HG03060 (cell line): ENCODE measurements at regions not wholly inside any gene's neighbourhood (a gene's known extent, or its start where the extent isn't known, plus 50 kb on each side); places are given as distances from the start of the nearest gene placed in this dataset.
A peak's percentile ranks its signal among the peaks of the same experiment; 100 is the strongest.

Experiments used
- ATAC-seq: cut with Tn5 transposase; IDR thresholded peaks from one replicate; pipeline ENCODE4 v1.9.1; 2021; ENCODE audit warnings: low read depth, moderate number of reproducible peaks; ENCODE audit not compliant: unreplicated experiment

DNA sequence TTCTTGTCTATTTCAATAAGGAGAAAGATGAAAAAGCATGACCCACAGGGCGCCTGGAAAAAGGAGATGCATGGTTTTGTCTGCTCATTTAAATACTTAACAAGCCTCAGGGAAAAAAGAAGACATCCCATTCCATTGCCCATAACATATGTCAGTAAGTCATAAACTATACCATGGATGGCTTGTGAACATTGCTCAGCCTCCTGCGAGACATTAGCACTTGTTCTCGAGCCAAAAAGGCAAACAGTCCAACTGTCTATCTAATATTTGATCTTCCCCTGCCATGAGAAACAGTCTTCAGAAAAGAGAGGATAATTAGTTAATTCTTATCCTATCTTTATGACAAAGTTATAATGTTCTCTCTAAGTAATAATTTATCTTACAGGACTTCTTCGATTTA lies 527.4 kb downstream of the HACE1 start:
- no peak for ATAC-seq

DNA sequence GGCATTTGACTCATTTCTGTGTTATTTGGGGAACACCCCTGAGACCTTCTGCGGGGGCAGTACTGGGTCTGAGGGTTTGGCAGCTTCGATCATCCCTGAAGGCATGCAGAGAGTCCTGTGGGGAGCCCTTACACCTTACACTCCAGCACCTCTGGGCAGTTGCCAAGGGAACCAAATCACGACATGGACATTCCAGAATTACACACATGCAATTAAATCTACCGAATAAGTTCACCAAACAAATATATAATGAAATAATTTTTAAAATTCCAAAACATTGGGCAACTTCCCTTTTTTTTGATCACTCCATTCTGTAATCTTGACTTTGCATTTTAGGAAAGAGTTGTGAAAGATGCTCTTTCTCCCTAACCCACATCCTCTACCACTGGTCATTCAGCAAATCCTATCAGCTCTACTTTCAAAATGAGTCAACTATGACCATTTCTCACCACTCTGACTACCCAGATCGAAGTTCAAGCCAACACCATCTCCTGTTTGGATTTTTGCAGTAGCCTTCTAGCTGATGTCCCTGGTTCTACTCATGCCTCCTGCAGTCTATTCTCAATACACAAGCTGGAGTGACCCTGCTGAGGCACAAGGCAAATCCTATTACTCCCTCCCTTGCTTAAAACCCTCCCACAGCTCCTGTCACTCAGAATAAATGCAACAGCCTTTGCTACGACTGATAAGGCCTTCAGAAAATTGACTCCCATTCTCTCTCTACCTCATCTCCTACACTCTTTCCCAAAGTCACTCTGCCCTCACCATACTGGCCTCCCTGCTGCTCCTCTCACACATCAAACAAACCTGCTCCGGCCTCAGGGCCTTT lies 533.3 kb downstream of the HACE1 start:
- ATAC-seq = peak; percentile 47

DNA sequence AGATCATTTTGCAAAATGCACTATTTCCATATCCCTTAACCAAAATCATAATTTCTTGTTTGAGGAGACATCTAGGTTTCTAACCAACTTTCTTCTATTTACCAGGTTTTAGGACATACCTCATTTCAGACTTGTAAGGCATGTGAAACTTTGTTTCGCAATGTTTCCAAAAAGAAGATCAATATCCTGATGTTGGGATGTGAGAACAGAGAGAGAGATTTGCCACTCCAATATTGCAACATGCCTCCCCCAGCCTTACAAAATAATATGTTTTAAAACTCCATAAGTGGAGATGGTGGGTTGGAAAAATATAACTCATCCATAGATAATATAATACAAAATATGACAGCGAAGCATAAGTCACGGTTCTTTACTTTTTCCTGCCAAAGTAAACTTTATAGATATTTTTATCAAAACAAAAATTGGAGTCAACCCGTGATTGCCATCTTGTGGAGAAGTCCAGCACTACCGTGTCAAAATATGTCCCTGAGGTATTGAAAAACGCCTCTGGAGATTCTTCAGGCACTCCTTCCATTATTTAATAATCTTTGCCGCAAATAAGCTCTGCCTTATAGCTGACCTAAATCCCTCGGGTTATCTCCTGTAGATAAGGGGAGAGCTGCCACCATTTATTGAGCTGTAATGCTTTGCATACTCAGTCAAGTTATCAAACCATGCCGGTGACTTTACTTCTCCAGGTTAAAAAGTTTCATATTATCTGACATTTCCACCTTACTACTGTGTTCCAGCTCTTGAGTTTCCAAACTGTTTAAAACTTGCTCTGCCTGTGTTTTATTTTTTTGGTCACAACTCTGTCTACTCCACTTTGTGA lies 534.2 kb downstream of the HACE1 start:
- ATAC-seq = no peak

DNA sequence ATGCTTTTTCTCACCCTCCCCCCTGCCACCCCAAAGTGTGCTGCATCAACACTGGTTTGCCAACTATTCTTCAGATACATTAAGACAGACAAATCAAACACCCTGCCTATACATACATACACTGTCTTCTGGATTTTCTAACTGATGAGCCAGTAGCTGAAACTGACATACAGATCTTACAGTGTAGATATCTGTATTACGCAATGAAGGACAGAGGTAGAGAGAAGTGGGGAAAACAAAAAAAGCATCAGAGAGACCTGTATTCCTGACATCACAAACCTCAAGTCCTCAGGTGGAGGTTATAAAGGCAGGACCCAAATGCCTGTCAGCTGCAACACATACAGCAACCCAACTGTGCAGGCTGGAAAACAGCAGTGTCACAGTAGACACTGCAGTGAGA lies 535.4 kb downstream of the HACE1 start:
- no peak for ATAC-seq

DNA sequence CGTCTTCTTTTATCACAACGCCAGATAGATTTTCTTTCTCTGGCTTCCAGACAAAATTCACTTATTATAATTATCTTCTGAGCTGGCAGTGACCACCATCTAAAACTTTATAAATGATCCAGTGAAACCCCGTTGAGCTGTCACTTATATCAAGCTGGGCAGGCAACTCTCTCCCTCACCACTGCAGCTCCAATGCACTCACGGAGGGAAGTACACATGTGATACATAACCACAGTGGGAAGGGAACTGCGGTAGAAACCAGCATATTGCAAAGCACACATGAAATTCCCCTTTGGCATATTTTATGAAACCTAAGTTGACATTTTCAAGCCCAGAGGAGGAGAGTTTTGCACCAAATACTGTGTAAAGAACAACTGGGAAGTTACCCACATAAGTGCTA lies 536.9 kb downstream of the HACE1 start:
- no peak for ATAC-seq

DNA sequence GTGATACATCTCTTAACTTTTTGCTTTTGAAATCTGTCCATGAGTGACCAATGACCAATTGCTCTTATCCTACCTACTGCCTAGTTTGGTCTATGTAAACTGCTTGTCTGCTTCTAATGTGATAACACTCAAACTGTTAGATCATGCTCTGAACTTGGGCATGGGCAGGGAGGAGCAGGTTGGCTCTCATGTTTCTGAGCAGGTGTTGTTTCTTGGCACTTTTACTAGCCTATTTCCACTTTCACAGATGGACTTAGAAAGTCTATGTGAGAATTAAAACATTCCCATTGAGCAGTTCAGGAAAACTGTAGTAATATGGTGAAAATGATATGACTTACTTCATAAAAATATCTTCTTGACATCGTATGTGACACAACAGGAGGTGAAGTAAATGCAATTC lies 538.4 kb downstream of the HACE1 start:
- ATAC-seq = no peak

DNA sequence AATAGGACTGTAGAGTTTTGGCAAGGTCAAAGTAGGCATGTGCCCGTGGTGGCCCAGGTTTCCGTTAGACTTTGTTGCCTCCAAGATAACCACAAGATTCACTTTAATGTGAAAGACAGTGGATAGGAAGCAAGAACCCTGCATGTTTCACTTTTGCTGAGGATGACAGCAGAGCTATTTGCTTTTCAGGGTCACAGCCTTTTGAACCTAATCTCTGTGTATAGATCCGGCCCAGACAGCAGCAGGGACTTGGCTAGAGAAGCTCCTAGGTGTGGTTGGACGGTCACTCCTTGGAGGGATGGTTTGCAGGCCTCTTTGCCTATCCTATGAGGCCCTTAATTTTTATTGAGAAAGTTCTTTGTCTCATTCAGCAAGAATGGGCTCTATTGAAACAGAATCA lies 538.8 kb downstream of the HACE1 start:
- ATAC-seq = no peak

DNA sequence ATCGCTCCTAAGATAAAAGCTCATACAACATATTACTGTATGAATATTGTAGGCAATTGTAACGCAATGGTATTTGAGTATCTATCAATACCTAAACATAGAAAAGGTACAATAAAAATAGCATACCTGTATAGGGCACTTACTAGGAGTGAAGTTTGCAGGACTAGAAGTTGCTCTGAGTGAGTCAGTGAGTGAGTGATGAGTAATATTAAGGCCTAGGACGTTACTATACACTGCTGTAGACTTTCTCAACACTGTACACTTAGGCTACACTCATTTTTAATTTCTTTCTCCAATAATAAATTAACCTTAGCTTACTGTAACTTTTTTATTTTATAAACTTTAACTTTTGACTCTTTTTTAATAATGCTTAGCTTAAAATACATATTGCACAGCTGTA lies 546.9 kb downstream of the HACE1 start:
- ATAC-seq = no peak

DNA sequence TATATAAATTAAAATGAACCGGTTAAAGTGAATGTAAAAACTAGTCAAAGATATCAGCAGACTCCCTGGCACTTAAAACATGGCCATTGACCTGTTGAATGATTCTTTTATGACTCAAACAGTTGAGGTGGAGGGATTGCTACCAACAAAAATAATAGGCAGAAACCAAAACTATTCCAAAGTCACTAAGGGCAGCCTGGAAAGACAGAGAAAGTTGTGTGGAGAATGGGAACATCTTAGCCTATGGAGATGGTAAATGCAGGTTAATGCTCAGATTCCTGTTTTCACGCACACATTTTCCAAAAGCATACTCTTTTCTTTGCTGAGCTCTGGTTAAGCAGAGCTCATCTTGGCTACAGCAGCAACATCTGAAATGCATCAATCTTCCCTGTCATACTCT lies 553.5 kb downstream of the HACE1 start:
- ATAC-seq = no peak

DNA sequence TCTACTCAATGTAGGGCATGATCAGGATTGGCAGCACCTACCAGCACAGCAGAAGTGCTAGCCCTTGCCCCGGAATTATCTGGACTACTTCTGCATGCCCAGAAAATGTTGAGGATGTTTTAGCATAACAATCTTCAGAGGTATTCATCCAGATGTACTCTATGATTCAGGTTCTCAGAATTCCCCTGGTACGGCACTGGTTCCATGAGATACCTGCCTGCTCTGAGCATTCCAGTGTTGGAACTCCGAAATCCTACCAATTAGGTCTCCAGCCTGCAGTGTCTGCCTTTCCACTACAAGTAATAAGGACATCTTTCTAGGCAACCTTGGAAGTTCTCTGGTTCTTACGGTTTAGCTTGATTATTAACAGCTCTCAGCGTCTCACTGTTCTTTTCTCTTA lies 554.5 kb downstream of the HACE1 start:
- no peak for ATAC-seq

DNA sequence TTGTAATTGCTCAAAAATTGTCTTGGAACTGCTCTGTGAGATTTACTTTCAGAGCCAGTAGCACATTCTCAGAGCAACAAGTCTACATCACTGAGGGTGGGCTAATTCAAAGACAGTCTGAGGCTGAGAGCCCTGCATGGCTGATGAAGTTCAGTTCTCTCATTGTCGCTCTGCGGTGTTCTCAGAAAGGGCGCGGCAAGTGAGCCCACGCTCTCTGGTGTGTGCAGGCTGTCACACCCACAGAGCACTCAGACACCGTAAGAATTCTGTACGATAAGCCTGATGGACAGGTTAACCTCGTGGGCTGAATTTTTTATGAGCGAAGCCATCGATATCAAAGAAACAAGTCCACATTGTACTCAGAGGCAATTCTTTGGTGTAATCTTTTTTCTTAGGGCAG lies 557.8 kb downstream of the HACE1 start:
- no peak for ATAC-seq

DNA sequence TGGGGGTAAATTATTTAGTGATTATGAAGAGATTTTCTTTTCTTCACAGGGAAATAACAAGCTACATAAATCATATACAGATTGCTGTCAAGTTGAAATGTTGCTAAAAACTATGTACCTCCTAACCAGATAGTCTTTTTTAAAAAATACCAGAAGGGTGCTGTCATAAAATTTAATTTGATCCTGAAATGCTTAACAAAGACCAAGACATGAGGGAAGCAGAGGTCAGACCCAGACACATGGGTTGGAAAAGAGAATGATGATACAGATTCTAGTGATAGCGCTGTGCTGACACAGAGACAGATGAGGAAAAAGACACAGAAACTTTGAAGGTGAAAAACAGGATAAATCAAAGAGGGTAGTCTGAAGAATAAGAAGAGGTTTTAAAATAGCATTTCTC lies 573.1 kb downstream of the HACE1 start:
- no peak for ATAC-seq

DNA sequence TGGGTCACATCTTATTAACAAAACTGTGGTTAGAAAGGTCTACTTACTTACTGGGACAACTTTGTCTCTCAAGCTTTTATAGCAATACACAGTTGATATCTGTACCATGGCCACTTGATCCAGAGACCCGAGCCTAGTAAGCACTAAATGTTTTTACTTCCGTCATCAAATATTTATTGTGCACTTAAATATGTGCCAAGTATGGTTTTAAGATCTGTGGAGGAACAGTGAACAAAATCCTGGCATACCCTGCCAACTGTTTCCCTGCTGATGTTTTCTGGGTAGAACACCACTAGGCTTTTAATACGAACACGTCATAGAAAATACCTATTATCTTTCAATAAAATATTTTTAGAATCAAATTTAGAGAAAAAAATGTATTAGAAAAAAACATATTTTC lies 574.8 kb downstream of the HACE1 start:
- ATAC-seq = no peak

DNA sequence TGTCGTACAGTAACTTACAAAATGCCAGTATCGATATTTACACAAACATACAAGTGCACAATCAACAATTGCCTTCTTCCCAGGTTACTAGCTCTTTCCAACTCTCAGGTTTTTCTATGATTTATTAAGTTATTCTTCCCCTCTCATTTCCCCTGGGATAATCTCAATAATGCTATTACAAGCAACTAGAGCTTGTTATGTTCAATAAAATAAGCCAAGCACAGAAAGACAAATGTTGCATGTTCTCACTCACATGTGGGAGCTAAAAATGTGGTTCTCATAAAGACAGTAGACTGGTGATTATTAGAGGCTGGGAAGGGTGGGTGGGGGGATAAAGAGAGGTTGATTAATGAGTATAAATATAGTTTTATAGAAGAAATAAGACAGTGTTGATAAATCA lies 577.1 kb downstream of the HACE1 start:
- ATAC-seq = no peak

DNA sequence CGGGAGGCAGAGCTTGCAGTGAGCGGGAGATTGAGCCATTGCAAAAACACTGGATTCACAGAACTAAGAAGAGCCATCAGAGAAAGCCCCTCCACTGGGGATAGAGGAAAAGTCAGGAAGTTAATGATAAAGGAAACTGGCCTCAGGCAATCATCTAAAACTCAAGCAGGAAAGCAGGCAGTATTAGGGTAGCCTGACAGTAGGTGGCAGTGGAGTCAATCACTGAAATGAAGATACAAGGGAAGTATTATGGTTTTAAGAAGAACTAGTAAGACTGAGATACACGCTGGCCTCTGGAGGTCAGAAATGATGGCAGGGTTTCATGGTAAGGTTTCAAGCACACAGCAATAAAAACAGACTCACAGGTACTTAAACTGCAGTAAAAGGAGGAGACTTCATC lies 578.3 kb downstream of the HACE1 start:
- ATAC-seq = no peak

DNA sequence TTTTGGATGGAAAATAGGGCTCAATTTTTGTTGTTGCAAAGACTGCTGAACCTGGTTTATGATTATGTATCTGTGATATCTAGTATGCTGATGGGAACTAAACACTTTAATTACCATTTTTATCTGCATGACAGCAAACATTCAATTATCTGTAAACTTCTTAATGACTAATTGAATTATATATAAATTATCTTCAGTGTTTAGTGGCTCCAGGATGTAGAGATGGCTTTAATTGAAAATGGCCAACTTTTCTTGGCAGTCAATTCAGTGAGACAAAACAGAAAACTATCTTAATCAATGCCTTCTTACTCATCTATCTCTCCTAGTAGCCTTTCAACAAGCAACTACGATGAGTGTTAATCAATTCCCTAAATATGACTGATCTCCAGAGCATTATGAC lies 591.3 kb downstream of the HACE1 start:
- no peak for ATAC-seq

DNA sequence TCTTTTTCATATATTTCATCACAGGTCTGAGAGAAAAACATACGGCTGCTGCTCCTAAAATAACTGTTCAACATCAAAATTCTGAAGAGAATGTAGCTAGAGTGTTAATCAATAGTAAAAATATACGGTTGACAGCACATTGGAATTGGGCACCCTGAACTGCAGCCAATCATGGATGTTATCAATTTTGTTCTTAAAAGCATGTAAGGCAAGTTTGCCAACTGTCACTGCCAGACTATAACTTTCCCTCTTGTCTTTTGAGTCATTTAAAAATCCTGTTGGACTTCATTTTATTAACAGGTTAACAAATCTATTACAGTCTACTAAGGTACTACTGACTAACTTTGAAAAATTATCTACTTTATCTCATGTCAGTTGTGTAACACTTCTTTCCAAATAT lies 592.8 kb downstream of the HACE1 start:
- no peak for ATAC-seq

DNA sequence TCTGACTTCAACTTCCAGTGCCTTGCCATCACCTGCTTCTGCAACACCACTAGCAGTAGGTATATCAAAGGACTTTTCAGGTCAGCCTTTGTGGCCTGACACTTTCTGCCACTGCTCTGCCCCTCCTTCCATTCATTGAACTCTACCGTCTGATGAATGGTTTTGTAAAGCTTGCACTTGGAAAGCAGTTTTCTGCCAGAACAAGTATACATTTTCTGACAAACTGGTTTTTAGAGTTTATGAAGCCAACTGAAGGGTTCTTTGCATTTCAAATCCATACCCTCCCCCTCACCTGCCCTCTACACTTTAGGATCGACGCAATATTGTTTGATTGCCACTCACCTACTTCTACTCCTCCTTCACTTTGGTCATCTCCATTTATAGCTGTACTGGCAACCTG lies 603.1 kb downstream of the HACE1 start:
- no peak for ATAC-seq

DNA sequence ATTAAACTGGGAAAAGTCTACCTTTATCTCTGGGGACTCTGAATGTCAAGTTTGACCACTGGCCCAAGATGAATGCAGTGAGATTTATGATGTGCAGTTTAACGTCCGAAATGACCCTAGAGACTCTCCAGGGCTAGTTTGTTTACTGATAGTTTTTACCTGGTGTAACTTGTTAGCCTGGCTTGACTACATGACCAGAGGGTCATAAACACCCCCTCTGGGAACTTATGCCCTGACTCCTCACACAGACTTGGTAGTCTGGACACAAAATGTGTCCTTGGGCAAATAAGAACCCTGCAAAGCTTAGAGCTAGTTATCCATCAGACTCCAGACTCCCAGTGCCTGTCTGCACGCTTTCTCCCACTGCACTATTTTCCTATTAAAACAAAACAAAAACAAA lies 606.5 kb downstream of the HACE1 start:
- ATAC-seq = no peak

DNA sequence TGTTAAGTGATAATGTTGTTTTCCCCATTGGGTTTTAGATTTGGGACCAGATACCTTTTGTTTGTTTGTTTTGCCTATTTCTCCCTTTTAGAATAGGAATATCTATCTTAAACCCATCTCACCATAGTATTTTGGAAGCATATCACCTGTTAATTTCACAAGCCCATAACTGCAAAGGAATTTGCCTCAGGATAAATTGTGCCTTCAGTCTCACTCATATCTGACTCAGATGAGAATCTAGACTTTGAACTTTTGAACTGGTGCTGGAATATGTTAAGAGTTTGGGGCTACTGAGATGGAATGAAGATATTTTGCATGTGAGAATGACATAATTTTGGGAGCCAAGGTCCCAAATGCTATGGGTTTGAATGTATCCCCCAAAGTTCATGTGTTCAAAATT lies 607.4 kb downstream of the HACE1 start:
- ATAC-seq = no peak

DNA sequence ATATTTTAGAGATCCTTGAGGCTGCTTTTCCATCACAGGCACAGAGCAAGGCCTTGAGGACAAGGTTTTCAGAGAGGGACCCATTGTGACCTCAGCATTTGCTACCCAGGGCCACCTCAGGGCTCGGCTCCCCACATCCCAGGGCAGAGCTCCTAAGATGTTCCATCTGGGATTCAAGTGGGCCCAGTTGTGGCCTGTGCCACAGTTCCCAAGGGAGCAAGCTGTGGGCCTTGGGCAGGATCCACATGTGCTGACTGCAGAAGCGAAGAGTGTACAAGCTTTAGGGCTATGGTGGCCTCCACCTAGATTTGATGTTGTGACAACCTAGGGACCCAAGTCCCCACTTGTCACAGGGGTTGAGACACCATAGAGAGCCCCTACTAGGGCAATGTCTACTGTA lies 608.1 kb downstream of the HACE1 start:
- no peak for ATAC-seq

DNA sequence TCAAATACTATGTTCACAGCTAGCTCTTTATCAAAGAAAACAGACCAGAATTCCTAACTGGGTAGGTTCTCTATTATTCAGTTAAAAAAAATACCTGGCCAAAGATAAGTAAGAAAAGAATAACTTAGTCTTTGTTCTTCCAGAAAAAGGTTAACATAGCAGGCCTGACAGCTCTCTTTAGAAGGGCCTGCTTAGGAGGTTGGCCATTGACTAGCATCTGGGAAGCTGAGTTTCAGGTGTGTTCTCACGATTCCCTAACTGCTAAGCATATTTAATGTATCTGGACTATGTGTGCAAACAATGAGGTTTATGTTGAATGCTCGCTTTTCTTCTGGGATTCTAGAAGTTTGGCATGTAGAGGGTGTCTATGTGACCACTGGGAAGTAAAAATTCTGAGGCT lies 618.9 kb downstream of the HACE1 start:
- no peak for ATAC-seq
